ENCODE measurements at regions not wholly inside any gene's neighbourhood (a gene's known extent, or its start where the extent isn't known, plus 50 kb on each side); places are given as distances from the start of the nearest gene placed in this dataset.
"Not testable (repeated sequence)": the region's sequence is repeated elsewhere in the genome, so short reads cannot be mapped to it uniquely, and the experiment has no call there.

DNA sequence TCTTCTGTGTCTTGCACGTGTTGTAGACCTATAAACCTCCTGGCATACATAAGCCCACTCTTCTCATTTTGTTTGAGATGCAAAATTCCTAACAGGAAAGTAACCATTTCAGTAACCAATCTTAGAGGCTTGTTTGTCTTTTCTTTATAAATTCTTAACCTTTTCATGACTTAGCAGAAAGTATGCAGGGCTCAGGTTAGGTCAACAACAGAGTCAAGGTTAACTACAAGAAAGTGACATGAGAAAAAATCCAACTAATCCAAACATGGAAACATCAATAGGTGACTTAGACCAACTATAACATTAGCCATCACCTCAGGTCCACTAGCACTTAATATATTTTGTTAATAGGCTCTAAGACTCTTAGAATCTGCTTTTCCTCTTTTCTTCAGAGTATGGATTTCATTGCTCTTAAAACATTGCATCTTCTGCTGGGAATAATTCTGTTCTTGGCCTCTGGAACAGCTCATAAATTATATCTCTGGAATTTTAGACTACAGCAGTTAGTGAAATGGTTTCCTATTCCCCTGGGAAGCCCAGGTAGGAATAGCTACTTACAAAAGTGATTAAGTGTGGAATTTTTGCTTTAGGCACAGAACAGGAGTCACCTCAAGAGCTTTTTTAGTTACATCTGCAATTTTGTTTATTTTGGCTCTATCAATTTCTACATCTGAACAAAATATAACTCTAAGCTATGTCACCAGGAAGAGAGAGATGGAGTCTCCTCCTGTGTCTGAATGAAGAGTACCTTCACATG, 155.3 kb upstream of the ANKRD55 start:
- no peak for DNase-seq

DNA sequence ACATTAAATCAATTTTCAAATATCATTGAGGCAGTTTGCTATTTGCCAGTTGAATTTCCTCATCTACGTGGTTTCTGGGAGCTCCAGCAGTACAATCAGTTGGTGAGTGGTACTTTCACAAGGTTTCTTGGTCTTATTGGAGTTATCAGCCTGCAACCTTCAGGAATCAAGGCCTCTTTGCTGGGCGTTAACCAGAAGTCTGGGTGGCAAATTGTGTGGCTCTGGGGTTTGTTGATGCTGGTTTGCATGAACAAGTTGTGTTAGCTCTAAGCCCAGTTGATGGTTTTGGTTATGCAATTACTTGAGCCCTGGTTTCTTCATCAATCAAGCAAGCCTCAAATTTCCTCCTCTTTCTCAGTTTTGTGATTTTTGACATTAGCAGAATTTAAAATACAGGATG, 152.9 kb upstream of the ANKRD55 start:
- no peak for DNase-seq

DNA sequence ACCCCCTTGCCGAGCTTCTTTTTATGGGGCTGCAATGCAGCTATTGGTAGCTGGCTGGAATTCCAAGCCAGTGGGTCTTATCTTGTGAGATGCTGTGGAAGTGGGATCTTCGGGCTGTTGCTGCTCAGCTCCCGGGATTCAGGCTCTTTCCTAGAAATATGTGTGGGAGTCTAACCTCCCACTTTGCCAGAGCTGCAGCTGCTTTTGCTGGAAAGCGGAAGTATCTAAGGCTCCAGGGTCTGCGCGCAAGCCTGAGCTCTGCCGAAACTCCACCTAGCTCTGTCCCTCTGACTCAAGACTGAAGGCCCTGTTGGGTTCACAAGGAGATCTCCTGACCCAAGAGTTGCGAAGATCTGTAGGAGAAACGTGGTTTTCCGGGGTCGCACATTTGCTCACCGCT, 151.1 kb upstream of the ANKRD55 start:
- peak in 1 of 58 donors; percentile 3 for DNase-seq

DNA sequence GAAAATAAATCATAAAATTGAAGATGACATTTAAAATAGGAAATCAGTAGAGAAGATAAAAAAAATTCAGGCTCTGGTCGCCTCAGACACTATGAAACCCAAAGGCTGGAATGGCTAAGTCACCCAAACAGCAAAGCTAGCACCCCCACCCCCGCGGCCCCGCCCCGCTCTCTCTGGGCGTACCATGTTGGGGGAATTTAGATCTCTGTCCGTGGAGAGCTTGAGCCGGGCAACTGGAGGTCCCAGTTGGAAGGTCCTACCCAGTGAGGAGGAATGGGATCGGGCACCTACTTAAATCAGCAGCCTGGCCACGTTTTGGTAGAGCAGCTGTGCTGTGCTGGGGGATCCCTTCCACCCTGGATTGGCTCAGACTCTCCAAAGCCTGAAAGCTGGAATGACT, 150.6 kb upstream of the ANKRD55 start:
- no peak for DNase-seq

DNA sequence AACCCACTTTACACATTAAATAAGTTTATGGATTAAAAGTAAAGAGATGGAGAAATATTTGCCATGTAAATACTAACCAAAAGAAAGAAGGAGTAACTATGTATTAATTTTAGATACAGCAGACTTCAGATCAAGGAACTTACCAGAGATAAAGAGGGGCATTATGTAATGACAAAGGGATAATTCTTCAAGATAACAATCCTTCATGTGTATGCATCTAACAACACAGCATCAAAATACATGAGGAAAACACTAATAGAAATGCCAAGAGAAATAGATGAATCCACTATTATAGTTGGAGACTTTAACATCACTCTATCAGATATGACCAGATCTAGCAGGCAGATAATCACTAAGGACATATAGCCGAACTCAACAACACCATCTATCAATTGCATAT, 149.8 kb upstream of the ANKRD55 start:
- DNase-seq, result no peak

DNA sequence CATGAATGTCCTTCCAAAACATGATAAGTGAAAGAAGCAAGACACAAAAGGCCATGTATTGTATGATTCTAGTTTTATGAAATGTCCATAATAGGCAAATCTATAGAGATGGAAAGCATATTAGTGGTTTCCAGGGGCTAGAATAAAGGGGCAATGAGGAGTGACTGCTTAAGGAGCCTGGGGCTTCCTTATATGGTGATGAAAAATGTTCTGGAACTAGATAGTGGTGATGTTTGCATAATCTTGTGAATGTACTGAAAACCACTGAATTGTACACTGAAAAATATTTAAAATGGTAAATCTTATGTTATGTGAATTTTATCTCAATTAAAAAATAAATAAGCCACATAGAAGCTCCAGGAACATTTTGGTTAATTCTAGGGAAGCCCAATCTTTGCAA, 144.4 kb upstream of the ANKRD55 start:
- DNase-seq, result no peak

DNA sequence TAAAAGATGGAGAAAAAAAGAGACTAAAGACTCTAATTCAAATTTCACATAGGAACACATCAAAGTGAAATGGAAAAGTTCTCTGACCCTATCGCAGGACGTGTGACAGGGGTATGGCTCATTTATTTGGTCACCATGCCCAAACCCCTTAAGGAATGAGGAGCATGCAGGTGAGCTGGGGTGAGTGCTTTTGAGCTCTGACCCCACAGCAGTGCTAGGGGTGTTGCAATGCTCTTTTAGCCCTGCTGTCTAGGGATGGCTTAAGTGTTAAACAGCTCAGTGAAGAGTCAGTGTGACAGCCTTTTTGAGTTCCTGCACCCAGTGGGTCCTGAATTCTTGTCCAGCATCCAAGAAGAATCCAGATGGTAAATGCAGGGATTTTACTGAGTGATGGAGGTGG, 143.0 kb upstream of the ANKRD55 start:
- no peak for DNase-seq

DNA sequence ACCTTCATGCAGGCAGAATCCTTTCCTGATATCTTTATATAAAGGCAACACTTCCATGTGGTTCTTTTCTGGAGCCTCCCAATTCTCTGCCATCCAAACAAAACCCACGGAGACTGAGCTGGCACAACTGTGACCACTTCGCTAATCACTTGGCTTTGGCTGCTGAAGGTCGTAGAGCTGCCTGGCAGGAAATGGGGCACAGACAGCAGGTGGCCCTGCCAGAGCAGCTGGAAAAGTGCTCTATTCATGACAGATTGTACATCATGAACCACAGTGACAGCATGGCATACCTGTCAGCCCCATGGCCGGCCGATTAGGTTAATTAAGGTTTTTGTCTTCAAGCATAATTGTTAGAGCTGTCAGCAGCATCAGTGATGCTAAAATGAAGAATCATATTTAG, 141.9 kb upstream of the ANKRD55 start:
- DNase-seq, result no peak

DNA sequence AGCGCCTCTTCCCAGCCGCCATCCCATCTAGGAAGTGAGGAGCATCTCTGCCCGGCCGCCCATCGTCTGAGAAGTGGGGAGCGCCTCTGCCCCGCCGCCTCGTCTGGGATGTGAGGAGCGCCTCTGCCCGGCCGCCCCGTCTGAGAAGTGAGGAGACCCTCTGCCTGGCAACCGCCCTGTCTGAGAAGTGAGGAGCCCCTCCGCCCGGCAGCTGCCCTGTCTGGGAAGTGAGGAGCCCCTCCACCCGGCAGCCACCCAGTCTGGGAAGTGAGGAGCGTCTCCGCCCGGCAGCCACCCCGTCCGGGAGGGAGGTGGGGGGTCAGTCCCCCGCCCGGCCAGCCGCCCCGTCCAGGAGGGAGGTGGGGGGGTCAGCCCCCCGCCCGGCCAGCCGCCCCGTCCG, 139.4 kb upstream of the ANKRD55 start:
- not testable (repeated sequence) for DNase-seq

DNA sequence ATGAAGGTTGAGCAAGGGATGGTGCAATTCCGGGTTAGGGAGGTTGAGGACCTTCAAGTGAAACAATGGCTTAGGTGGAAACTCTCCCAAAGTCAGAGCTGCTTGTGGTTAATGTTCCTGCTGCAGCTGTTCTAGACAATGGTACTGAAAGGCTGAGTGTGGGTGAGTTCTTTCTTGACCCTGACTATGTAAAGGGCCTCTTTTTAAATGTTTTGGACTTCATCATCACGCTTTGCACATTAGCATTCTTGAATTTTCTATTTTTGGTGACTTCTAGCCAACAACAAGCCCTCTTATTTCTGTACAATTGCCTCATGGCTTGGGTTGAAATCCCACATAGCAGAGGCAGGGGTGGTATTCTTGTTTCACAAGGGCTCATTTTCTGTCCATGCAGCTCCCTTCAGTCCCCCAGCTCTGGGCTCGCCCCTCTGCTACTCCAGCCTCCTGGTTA, 136.3 kb upstream of the ANKRD55 start:
- no peak for DNase-seq

DNA sequence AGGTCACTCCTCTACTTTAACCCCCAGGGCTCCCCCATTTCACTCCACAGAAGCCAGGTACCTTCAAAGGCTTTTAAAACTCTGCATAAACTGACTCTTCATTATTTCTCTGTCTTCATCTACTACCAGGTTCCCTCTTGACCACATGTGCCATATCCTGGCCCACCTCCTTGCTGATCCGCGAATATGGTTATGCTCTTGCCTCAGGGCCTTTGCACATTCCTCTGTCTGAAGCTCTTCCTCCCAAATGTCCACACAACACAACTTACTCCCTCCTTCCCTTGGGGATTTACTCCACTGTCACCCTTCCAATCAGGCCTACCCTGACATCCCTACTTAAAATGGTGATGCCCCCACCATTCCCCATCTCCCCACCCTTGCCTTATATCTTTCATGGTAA, 134.6 kb upstream of the ANKRD55 start:
- DNase-seq, result no peak

DNA sequence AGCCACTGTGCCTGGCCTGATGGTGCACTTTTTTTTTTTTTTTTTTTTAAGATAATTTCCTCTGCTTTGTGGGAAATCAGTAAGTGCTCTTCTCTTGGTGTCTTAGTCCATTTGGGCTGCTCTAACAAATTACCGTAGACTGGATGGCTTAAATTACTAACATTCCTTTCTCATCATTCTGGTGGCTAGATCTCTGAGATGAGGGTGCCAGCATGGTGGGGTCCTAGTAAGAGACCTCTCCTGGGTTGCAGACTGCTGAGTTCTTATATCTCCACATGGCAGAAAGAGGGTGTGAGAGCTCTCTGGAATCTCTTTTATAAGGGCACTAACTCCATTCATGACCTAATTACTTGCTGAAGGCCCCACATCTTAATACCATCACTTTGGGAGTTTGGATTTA, 133.9 kb upstream of the ANKRD55 start:
- DNase-seq, result no peak

DNA sequence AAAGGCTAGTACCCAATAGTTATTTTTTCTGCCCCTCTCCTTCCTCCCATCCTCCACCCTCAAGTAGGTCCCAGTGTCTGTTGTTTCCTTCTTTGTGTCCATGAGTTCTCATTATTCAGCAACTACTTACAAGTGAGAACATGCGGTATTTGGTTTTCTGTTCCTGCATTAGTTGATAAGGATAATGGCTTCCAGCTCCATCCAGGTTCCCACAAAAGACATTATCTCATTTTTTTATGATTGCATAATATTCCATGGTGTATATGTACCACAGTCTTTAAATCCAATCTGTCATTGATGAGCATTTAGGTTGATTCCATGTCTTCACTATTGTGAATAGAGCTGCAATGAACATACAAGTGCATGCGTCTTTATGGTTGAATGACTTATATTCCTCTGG, 128.3 kb upstream of the ANKRD55 start:
- DNase-seq, result no peak

DNA sequence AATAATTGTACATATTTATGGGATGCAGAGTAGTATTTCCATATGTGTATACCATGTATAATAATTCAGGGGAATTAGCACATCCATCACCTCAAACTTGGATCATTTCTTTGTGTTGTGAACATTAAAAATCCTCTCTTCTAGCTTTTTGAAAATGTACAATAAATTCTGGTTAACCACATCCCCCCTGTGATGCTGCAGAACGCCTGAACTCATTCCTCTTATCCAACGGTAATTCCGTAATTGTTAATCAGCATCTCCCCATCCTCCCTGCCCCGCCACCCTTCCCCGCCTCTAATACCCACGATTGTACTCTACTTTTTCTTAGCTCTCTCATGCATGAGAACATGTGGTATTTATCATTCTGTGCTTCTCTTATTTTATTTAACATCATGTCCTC, 127.7 kb upstream of the ANKRD55 start:
- no peak for DNase-seq

DNA sequence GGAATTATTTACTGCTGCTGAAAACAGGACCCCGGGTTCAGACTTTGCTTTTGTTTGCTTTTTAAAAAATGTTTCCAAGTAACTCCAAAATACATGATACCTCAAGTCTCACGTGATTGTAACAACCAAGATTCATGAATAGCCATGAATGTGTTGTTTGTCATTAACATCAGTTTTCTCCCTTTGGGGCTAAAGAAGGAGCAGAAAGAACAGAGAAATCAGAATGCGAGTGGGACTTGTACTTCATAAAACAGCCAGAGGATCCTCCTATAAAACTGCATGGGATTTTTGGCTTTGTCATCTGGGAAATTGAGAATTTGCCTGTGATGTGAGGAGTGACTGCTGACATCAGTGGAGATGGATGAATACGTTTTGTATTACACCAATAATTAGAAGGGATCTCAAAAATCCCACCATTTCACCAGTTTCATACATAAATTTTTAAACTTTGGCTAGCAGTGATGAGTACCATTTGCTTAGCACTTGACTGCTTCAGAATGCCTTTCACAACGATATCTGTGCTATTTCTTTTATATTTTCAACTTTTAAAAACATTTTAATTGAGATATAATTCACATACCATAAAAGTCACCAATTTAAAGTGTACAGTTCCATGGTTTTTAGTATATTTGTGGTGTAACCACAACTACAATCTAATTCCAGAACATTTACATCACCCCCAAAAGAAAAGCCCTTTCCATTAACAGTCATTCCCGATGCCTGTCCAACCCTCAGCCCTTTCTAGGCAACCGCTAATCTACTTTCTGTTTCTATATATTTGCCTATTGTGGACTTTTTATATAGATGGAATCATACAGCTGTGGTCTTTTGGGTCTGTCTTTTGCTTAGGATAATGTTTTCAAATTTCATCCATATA, 126.9 kb upstream of the ANKRD55 start:
- DNase-seq, result no peak

DNA sequence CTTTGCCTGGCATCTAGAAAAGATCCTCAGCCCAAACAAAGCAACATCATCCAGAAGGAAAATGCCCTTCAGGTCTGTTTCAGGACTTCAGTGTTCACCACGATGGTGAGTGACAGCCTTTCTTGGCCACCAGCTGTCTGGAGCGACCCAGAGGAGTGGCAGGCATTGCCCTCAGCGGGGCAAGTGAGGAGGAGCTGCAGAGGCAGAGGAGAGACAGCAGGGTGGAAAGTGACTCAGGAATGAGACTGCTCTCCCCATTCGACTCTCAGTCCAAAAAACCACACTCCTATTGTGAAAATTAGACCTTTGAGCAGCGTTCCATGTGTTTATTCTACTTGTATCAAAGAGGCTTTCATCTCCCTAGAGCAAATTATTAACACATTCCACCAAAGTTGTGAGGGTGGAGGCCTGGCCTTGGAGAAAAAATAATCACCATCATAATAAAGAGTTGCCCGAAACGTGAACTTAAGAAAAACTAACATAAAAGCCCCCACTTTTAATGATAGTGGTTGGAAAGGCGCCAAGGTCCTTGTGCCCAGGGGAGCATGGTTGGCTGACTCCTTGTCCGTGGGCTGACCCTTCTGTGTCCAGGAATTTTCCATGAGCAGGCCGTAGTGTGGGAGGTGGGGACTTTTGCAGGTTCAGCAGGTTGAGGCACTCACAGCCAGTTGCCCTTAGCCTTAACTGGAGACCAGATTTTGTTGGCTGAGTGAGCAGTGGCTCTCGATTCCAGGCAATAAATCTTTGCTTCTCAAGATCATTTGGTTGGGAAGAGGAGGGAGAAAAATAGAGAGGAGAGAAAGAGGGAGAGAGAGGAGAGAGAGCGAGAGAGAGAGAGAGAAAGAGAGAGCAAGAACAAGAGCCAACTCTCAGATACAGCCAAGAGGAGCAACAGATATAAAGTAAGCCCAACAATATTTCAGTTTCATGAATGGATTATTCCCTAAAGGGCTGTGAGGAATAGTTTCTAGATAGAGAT, 125.9 kb upstream of the ANKRD55 start:
- DNase-seq, result no peak

DNA sequence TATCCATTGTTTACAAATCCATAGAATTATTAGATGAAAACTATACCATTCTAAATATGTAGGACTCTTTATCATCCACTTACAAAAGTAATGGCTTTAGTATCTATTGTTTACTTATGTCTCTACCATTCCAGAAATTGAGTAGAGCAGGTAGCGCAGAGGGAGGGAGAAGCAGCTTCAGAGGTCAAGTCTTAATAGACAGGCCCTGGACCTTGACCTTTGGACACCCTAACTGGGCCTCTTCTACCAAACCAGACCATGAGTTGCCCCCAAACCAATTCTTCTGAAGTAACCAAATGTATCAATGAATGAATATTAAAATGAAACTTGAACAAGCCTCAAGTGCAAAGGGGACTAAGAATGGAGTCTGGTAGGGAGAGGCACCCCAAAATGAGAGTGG, 124.9 kb upstream of the ANKRD55 start:
- DNase-seq, result no peak

DNA sequence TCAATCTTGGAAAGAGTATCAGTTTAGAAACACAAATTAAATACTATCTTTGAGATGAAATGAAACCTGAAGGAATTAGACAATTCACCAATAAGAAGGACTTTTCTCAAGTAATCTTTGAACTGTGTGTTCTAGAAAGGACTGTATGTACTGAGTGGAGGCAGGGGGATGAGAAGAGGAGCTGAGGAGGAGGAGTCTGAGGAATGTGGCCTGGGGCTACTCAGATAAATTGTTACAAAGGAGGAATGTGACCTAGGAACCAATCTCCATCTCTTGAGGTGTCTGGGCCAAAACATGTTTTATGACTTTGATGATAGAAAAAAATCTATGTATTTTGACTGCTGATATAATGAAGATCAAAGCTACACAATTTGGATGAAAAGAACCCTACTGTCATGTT, 124.3 kb upstream of the ANKRD55 start:
- no peak for DNase-seq

DNA sequence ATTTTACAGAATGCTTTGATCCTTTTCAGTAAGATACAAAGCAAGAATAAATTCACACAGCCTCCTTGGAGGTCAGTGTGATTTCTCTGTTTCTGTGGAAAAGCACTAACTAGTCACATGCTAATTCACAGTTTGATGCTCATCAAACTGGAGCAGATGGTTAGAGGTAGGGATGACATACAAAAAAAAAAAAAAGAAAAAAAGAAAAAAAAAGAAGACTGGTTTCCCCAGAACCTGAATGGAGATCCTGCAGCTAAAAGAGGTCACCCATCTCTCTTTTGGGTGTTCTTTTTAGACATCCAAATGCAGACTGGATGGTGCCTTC, 123.7 kb upstream of the ANKRD55 start:
- DNase-seq, result no peak

DNA sequence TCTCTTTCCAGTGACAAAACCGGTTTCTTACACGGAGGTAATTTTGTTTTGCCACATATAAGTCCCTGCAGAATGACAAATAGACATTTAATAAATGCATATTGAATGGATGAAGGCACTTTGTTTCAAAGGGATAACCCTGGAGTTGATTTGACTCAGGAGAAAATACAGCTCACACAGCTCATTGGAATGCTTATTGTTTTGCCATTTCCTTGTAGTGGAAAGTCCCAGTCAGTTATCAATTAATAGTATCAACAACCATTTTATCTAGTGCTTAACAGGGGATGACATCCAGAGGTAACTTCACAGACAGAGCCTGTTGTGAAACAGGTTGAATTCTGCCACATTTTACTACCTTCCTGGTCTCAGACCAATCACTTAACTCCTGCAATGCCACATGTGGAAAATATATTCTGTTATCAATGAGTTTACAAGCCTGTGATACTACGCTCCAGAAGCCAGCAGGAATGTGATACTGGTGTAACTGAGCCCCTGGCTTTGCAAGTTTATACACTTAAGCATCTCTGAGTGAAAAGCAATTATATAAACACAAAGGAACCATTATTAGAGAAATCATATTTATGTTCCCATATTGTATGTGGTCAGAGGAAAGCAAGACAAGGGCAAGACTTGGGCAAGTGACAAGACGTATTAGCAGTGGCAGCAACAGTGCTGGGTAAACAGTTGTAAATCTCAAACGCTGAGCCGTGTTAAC, 123.1 kb upstream of the ANKRD55 start:
- DNase-seq, result no peak

DNA sequence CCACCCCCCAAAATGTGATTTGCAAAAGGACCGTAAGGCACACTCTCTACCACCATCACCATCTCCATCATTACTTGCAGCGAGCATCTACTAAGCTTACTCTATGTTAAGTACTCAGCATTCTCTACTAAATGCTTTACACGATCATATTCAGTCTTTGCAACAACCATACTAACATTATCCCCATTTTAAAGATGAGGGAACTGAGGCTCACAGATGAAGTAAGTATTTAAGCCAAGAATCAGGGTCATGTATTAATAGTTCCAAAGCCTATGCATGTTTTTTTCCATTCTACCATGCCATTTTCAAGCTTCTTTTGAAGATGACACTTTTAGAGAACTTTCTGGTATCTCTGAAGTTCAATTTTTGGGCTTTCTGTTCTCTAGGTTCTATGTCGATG, 121.7 kb upstream of the ANKRD55 start:
- no peak for DNase-seq

Data from anterior cingulate cortex (tissue), 58 donors.